SJSA1 (cell line): ENCODE measurements at regions not wholly inside any gene's neighbourhood (a gene's known extent, or its start where the extent isn't known, plus 50 kb on each side); places are given as distances from the start of the nearest gene placed in this dataset.
"Not testable (repeated sequence)": the region's sequence is repeated elsewhere in the genome, so short reads cannot be mapped to it uniquely, and the experiment has no call there.

Experiments used
- DNase-seq, 2 experiments: peaks; one replicate each; pipeline ENCODE4 v3.0.0-alpha.2; 2015 to 2020; ENCODE audit warnings: low spot score in 2 of 2, low read depth in 1 of 2
- H3K27ac ChIP-seq: fragments of 250-450 bp; sonication (Bioruptor Pico); 2 replicates; pipeline ENCODE4 v1.5.1; 2020; ENCODE audit warnings: mild to moderate bottlenecking, moderate library complexity
- H3K27me3 ChIP-seq: fragments of 250-450 bp; sonication (Bioruptor Pico); replicated peaks from 2 replicates; pipeline ENCODE4 v1.5.1; 2020; ENCODE audit warnings: mild to moderate bottlenecking, moderate library complexity
- H3K36me3 ChIP-seq: fragments of 250-450 bp; sonication (Bioruptor Pico); 2 replicates; pipeline ENCODE4 v1.5.1; 2020; ENCODE audit warnings: mild to moderate bottlenecking
- H3K4me1 ChIP-seq: fragments of 250-450 bp; sonication (Bioruptor Pico); replicated peaks from 2 replicates; pipeline ENCODE4 v1.6.1; 2021; ENCODE audit warnings: mild to moderate bottlenecking
- H3K4me3 ChIP-seq: fragments of 250-450 bp; sonication (Bioruptor Pico); 2 replicates; pipeline ENCODE4 v1.5.1; 2020; ENCODE audit warnings: mild to moderate bottlenecking
- H3K9me3 ChIP-seq: fragments of 250-450 bp; sonication (Bioruptor Pico); replicated peaks from 2 replicates; pipeline ENCODE4 v1.5.1; 2020; ENCODE audit warnings: mild to moderate bottlenecking

- not testable (repeated sequence) for H3K36me3 ChIP-seq, DNase-seq, H3K9me3 ChIP-seq, H3K27ac ChIP-seq, H3K4me3 ChIP-seq, H3K4me1 ChIP-seq, H3K27me3 ChIP-seq
These were observed 937.9 kb upstream of the ZNF722 start for GRCh38 chr7:63060701-63061100.

GRCh38 chr7:63065684-63066083, 933.0 kb upstream of the ZNF722 start:
- H3K4me3 ChIP-seq: no peak overlapping the region
- no peaks in the 10 kb centered on the region for H3K36me3 ChIP-seq
- no peaks in the 10 kb centered on the region for H3K27me3 ChIP-seq
- no peak overlapping the region for H3K27ac ChIP-seq
- H3K4me1 ChIP-seq: no peaks in the 10 kb centered on the region
- DNase-seq: peak in 1 of 2 experiments; percentile 13
- H3K9me3 ChIP-seq: no peaks in the 10 kb centered on the region

- H3K36me3 ChIP-seq, H3K27me3 ChIP-seq, H3K27ac ChIP-seq, H3K4me3 ChIP-seq, H3K4me1 ChIP-seq, H3K9me3 ChIP-seq: not testable (repeated sequence)
- DNase-seq: peak in 1 of 2 experiments; percentile 10
These were observed 932.4 kb upstream of the ZNF722 start for GRCh38 chr7:63066235-63066634.

- Histone ChIP-seq H3K9me3 (no peaks in the 10 kb centered on the region), H3K27ac (no peak overlapping the region), H3K4me3 (no peak overlapping the region), H3K36me3 (no peaks in the 10 kb centered on the region), H3K27me3 (no peaks in the 10 kb centered on the region), H3K4me1 (no peaks in the 10 kb centered on the region)
- peak in 1 of 2 experiments; percentile 39 for DNase-seq
These were observed 930.6 kb upstream of the ZNF722 start for GRCh38 chr7:63067897-63068585.

- Histone ChIP-seq H3K4me1 (no peaks in the 10 kb centered on the region), H3K36me3 (no peaks in the 10 kb centered on the region), H3K27ac (no peak overlapping the region), H3K4me3 (no peak overlapping the region), H3K27me3 (no peaks in the 10 kb centered on the region), H3K9me3 (no peaks in the 10 kb centered on the region)
- DNase-seq: peak in 1 of 2 experiments; percentile 19
These were observed 928.0 kb upstream of the ZNF722 start for GRCh38 chr7:63070696-63071095.

- no peak overlapping the region for H3K4me3 ChIP-seq
- H3K4me1 ChIP-seq: no peaks in the 10 kb centered on the region
- H3K36me3 ChIP-seq: no peaks in the 10 kb centered on the region
- H3K27me3 ChIP-seq: no peaks in the 10 kb centered on the region
- H3K27ac ChIP-seq: no peak overlapping the region
- H3K9me3 ChIP-seq: no peaks in the 10 kb centered on the region
- DNase-seq: peak in 1 of 2 experiments; percentile 24
These were observed 927.3 kb upstream of the ZNF722 start for GRCh38 chr7:63071396-63071795.

- Histone ChIP-seq H3K36me3 (no peaks in the 10 kb centered on the region), H3K9me3 (no peaks in the 10 kb centered on the region), H3K27me3 (no peaks in the 10 kb centered on the region), H3K27ac (no peak overlapping the region), H3K4me3 (no peak overlapping the region), H3K4me1 (no peaks in the 10 kb centered on the region)
- DNase-seq: peak in 1 of 2 experiments; percentile 17
These were observed 926.7 kb upstream of the ZNF722 start for GRCh38 chr7:63071920-63072319.

- Histone ChIP-seq H3K27ac (no peak overlapping the region), H3K4me3 (no peak overlapping the region), H3K27me3 (no peaks in the 10 kb centered on the region), H3K9me3 (no peaks in the 10 kb centered on the region), H3K4me1 (no peaks in the 10 kb centered on the region), H3K36me3 (no peaks in the 10 kb centered on the region)
- no peak for DNase-seq
These were observed 925.8 kb upstream of the ZNF722 start for GRCh38 chr7:63072806-63073205.

- no peaks in the 10 kb centered on the region for H3K9me3 ChIP-seq
- H3K27me3 ChIP-seq: no peaks in the 10 kb centered on the region
- DNase-seq: peak in 1 of 2 experiments; percentile 19
- no peak overlapping the region for H3K4me3 ChIP-seq
- no peak overlapping the region for H3K27ac ChIP-seq
- H3K36me3 ChIP-seq: no peaks in the 10 kb centered on the region
- no peaks in the 10 kb centered on the region for H3K4me1 ChIP-seq
These were observed 925.4 kb upstream of the ZNF722 start for GRCh38 chr7:63073286-63073685.

- peak in 1 of 2 experiments; percentile 25 for DNase-seq
- H3K4me3 ChIP-seq: no peak overlapping the region
- H3K27ac ChIP-seq: no peak overlapping the region
- no peaks in the 10 kb centered on the region for H3K36me3 ChIP-seq
- H3K27me3 ChIP-seq: no peaks in the 10 kb centered on the region
- H3K4me1 ChIP-seq: no peaks in the 10 kb centered on the region
- H3K9me3 ChIP-seq: no peaks in the 10 kb centered on the region
These were observed 924.9 kb upstream of the ZNF722 start for GRCh38 chr7:63073736-63074135.

GRCh38 chr7:63077841-63078240, 920.8 kb upstream of the ZNF722 start:
- H3K9me3 ChIP-seq: no peaks in the 10 kb centered on the region; the same call in 1 of the 2 replicates

GRCh38 chr7:63080406-63080805, 918.2 kb upstream of the ZNF722 start:
- no peaks in the 10 kb centered on the region; the same call in 1 of the 2 replicates for H3K9me3 ChIP-seq
- H3K4me3 ChIP-seq: no peak overlapping the region
- H3K27ac ChIP-seq: no peak overlapping the region
- H3K36me3 ChIP-seq: no peaks in the 10 kb centered on the region
- H3K27me3 ChIP-seq: no peaks in the 10 kb centered on the region
- no peaks in the 10 kb centered on the region for H3K4me1 ChIP-seq
- no peak for DNase-seq

More at GRCh38 chr7:63077841-63078240, 920.8 kb upstream of the ZNF722 start:
- H3K36me3 ChIP-seq: no peaks in the 10 kb centered on the region
- H3K4me3 ChIP-seq: no peak overlapping the region
- no peak overlapping the region for H3K27ac ChIP-seq
- no peak for DNase-seq
- H3K27me3 ChIP-seq: no peaks in the 10 kb centered on the region
- H3K4me1 ChIP-seq: no peaks in the 10 kb centered on the region

- no peaks in the 10 kb centered on the region; the same call in 1 of the 2 replicates for H3K9me3 ChIP-seq
- H3K27ac ChIP-seq: no peak overlapping the region
- no peaks in the 10 kb centered on the region for H3K36me3 ChIP-seq
- no peaks in the 10 kb centered on the region for H3K4me1 ChIP-seq
- no peaks in the 10 kb centered on the region for H3K27me3 ChIP-seq
- no peak overlapping the region for H3K4me3 ChIP-seq
- DNase-seq: no peak
These were observed 917.8 kb upstream of the ZNF722 start for GRCh38 chr7:63080831-63081230.

- Histone ChIP-seq H3K27ac (no peak overlapping the region), H3K9me3 (peaks cover 9% of the 10 kb centered on the region; the same call in 1 of the 2 replicates)
- DNase-seq: no peak
These were observed 911.0 kb upstream of the ZNF722 start for GRCh38 chr7:63087575-63088190.

More at GRCh38 chr7:63087575-63088190, 911.0 kb upstream of the ZNF722 start:
- H3K4me1 ChIP-seq: no peaks in the 10 kb centered on the region
- no peak overlapping the region for H3K4me3 ChIP-seq
- H3K27me3 ChIP-seq: no peaks in the 10 kb centered on the region
- H3K36me3 ChIP-seq: no peaks in the 10 kb centered on the region
